BJ (cell line): ENCODE measurements at regions not wholly inside any gene's neighbourhood (a gene's known extent, or its start where the extent isn't known, plus 50 kb on each side); places are given as distances from the start of the nearest gene placed in this dataset.

Source experiments
- CTCF ChIA-PET: fragments of 350-600 bp; formaldehyde crosslinking; extraction: SDS; loops from one replicate; lab custom pipeline; 2021; ENCODE audit warnings: antibody characterized with exemption, inconsistent platforms; lab: Yijun Ruan, JAX
- POLR2A ChIA-PET: fragments of 300-600 bp; sonication (Branson Sonifier 250); formaldehyde crosslinking; extraction: SDS; loops from one replicate; lab custom pipeline; 2021; ENCODE audit warnings: antibody characterized with exemption; lab: Charles Lee
- DNase-seq: peaks from one replicate; pipeline ENCODE4 v3.0.0-alpha.2; 2011; ENCODE audit warnings: low read depth
- H3K27me3 ChIP-seq: 2 replicates; pipeline ENCODE4 v1.6.0; 2011; ENCODE audit warnings: low read length; ENCODE audit not compliant: control insufficient read depth, insufficient read depth
- H3K36me3 ChIP-seq: 2 replicates; pipeline ENCODE4 v1.5.1; 2011; ENCODE audit warnings: low read length; ENCODE audit not compliant: control insufficient read depth, insufficient read depth
- H3K4me3 ChIP-seq: 2 replicates; pipeline ENCODE4 v1.5.1; 2011; ENCODE audit warnings: low read depth, mild to moderate bottlenecking, control low read depth, low read length
- TF ChIP-seq, protein P1 (sequence below): IDR thresholded peaks from 2 replicates; pipeline ENCODE4 v1.5.1; 2011; ENCODE audit warnings: low read depth, mild to moderate bottlenecking, control low read depth, inconsistent platforms, low read length, moderate library complexity; ENCODE audit not compliant: insufficient read depth

DNA sequence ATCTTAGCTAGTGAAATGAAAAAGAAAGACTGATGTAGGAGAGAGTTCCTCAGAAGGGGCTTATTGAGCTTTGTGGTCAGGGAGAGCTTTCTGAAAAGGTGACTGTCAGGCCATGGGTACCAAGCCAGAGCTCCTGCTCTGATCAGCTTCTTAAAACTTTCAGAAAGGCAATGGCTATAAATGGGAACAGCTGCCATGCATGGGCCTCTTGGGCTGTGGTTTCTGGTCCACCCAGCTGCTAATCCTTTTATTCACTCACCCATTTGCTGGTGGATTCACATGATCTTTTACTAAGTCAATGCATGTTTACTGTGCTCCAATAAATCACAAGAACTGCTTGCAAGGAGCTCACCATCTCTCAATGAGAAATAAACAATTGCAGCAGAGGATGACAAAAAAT is 60.1 kb upstream of the ZPBP start:
- ChIA-PET CTCF (interaction anchor here (1.6 kb wide), 1 partner anchor 11 kb away, joined by 9 read pairs; no protein-coding TSS in a partner anchor), POLR2A (no interaction called here)
- no peak for DNase-seq
- Histone ChIP-seq H3K36me3 (no peaks in the 10 kb centered on the region), H3K27me3 (no peaks in the 10 kb centered on the region), H3K4me3 (no peak overlapping the region)
- TF ChIP-seq, protein P1, sequence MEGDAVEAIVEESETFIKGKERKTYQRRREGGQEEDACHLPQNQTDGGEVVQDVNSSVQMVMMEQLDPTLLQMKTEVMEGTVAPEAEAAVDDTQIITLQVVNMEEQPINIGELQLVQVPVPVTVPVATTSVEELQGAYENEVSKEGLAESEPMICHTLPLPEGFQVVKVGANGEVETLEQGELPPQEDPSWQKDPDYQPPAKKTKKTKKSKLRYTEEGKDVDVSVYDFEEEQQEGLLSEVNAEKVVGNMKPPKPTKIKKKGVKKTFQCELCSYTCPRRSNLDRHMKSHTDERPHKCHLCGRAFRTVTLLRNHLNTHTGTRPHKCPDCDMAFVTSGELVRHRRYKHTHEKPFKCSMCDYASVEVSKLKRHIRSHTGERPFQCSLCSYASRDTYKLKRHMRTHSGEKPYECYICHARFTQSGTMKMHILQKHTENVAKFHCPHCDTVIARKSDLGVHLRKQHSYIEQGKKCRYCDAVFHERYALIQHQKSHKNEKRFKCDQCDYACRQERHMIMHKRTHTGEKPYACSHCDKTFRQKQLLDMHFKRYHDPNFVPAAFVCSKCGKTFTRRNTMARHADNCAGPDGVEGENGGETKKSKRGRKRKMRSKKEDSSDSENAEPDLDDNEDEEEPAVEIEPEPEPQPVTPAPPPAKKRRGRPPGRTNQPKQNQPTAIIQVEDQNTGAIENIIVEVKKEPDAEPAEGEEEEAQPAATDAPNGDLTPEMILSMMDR: no peak

DNA sequence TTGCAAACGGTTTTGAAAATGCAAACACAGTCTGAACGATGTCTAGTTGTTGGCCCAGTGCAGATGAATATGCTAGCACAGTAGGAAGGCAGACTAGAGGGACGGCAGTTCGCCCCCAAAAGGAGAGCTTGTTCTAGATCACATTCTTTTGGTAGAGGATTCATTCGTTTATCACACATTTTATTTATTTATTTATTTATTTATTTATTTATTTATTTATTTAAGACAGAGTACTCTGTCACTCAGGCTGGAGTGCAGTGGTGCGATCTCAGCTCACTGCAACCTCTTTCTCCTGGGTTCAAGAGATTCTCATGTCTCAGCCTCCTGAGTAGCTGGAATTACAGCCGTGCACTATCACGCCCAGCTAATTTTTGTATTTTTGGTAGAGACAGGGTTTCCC is 59.4 kb upstream of the ZPBP start:
- no peaks in the 10 kb centered on the region for H3K36me3 ChIP-seq
- TF ChIP-seq, protein P1: no peak
- DNase-seq: no peak
- H3K27me3 ChIP-seq: no peaks in the 10 kb centered on the region
- POLR2A ChIA-PET: no interaction called here
- H3K4me3 ChIP-seq: no peak overlapping the region
- CTCF ChIA-PET: interaction anchor here (0.5 to 1.6 kb wide), 2 partner anchors 10 to 954 kb away, joined by 3 to 9 read pairs; no protein-coding TSS in a partner anchor

DNA sequence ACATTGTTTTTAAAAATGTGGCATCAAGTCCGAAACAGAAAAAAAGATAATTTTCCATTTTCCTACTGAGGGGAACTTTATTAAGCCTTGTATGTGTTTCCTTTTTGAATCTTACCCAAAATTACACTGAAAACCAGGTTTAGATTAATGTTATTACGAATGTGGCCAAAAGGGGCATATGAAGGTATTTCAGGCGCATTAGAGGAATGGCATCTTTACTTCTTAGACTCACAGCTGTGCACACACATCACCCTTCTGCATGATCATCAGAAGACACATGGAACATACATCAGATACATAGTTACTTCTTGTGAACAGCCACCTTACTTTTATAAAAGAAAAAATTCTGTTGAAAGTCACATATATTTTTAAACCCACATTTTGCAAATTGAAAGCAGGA is 58.6 kb upstream of the ZPBP start:
- Histone ChIP-seq H3K27me3 (no peaks in the 10 kb centered on the region), H3K4me3 (no peak overlapping the region), H3K36me3 (no peaks in the 10 kb centered on the region)
- ChIA-PET POLR2A (no interaction called here), CTCF (no interaction called here)
- TF ChIP-seq, protein P1: no peak
- no peak for DNase-seq

DNA sequence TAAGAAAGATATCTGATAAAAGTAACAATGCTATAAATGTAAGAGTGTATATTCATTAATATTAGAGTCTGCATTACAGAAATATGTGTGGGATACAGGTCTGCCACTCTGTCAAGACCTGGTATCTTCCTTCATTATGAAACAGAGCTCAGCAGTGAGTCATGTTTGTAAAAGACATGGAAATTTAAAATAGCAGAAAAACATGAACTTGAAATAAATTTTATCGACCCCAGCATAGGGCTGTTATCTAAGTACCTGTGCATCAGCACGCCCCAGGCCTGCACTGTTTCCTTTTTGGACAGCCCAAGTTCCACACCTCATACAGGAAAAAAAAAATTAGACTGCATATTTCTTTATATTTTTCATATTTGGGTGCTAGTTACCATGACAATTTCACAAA is 58.0 kb upstream of the ZPBP start:
- no peaks in the 10 kb centered on the region for H3K36me3 ChIP-seq
- ChIA-PET CTCF (no interaction called here), POLR2A (no interaction called here)
- no peak overlapping the region for H3K4me3 ChIP-seq
- TF ChIP-seq, protein P1: no peak
- H3K27me3 ChIP-seq: no peaks in the 10 kb centered on the region
- DNase-seq: no peak

DNA sequence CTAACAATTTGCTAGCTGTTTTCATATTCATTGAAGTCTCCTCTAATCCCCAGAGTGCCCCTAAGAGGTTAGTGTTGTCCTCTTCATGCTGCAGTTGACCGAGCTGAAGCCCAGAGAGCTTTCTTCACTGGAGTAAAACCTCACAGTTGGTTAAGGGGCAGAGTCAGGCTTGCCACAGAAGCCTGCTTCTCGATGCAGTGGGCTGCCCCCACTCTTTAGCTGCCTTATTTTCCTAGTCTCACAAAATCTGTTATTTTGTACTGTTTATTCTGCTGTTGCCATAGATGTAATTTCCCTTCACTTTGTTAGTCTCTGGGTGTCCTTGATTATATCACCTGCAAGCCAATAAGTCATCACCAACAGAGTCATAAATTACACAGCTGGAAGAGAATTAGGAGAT is 56.3 kb upstream of the ZPBP start:
- H3K27me3 ChIP-seq: no peaks in the 10 kb centered on the region
- ChIA-PET POLR2A (no interaction called here), CTCF (no interaction called here)
- TF ChIP-seq, protein P1: no peak
- no peak overlapping the region for H3K4me3 ChIP-seq
- no peak for DNase-seq
- H3K36me3 ChIP-seq: no peaks in the 10 kb centered on the region
